ENCODE measurements at regions not wholly inside any gene's neighbourhood (a gene's known extent, or its start where the extent isn't known, plus 50 kb on each side); places are given as distances from the start of the nearest gene placed in this dataset.
A peak's percentile ranks its signal among the peaks of the same experiment; 100 is the strongest.
"Not testable (repeated sequence)": the region's sequence is repeated elsewhere in the genome, so short reads cannot be mapped to it uniquely, and the experiment has no call there.

DNA sequence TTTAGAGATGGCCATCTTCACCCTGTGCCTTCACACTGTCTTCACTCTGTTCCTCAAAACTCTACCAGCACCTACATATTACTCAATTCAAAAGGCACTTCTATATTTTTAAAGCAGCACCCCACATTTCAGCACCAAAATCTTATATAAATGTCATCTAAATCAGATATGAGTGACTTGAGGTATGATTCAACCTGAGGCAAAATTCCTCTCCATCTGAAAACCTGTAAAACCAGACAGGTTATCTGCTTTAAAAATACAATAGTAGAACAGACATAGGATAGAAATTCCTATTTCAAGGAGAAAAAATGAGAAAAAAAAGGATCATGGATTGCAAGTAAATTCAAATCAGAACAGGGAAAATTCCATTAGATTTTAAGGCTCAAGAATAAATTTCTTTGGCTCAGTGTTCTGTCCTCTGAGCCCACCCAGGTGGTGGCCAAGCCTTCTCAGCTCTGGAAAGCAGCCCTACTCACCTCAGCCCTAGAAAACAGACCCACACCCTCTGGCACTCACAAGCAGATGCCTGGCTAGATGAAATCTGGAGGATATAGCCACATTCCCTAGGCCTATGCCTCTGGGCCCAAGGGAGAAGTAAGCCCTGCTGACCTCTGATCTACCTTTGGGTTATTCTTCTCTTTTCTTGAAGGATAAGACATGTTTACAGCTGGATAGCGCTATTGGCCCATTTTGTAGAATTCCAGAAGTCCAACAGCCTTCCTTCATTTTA lies 211.1 kb upstream of the XIST start:
- DNase-seq: no peak

GRCh38 chrX:74061879-74062278 lies 209.4 kb upstream of the XIST start:
- no peak for DNase-seq

DNA sequence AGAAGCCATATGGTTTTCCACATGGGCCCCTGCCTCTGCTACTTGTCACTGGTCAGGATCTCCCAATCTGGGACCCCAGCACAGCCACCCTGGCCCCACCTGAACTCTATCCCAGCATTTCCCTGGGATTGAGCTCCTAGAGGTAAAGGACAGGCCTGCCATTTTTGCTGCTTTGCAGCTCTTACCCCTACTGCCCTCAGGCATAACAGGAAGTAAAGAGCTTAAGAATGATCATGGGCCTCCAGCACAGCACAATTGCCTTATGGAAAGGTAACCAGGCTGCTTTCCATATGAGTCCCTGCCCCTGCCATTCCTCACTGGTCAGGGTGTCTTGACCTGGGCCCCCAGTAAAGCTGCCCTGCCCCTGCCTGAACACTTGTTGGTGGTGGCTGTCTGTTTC lies 196.6 kb upstream of the XIST start:
- DNase-seq: no peak

GRCh38 chrX:74034066-74034465 lies 181.6 kb upstream of the XIST start:
- DNase-seq: not testable (repeated sequence)

GRCh38 chrX:74031527-74031926 lies 179.0 kb upstream of the XIST start:
- DNase-seq: not testable (repeated sequence)

DNA sequence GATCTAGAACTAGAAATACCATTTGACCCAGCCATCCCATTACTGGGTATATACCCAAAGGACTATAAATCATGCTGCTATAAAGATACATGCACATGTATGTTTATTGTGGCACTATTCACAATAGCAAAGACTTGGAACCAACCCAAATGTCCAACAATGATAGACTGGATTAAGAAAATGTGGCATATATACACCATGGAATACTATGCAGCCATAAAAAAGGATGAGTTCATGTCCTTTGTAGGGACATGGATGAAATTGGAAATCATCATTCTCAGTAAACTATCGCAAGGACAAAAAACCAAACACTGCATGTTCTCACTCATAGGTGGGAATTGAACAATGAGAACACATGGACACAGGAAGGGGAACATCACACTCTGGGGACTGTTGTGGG lies 178.3 kb upstream of the XIST start:
- DNase-seq: not testable (repeated sequence)

- not testable (repeated sequence) for DNase-seq
Measured at GRCh38 chrX:74025145-74025544, 172.6 kb upstream of the XIST start.

GRCh38 chrX:74023203-74023602 lies 170.7 kb upstream of the XIST start:
- DNase-seq: no peak

DNA sequence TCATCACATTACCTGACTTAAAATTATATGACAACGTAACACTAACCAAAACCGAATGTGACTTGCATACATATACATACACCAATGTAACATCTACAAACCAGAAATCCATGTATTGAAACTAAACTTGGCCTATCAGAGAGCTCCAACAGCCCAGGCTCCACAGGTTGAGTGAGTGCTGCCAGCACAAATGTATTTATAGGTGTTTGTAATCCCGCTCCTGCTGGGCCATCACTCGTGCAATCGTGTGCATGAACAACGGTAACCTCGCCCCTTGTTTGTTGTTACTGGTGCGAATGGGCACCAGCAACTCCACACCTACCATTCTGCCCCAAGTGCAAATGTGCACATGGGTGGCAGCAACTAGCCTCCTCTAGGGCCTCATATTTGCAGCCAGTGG lies 165.7 kb upstream of the XIST start:
- no peak for DNase-seq

DNA sequence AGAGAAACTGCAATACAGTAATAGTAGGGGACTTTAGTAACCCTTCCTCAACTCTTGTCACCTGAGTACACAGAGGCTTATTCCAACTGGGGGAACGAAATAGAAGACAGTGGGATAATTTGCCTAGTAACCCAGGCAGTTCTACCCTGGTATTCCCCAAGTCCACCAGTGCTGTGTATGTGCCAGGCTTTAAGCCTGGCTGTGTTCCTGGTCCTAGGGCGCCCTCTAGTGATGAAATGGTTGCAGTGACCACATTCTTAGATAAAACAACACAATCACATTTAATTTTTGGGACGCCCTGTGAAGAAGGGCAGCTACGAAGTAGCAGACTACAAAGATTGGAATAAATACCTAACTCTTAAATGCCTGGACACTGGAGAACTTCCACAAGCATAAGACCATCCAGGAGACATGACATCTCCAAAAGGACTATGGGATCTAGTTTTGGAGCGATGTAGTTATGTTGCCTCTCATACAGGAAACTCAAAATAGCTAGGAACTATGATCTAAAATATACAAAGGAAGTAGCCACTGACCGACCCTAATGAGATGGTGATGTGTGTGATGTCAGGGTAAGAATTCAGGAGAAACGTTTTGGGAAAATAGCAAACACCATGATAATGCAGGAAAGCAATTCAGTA lies 163.0 kb upstream of the XIST start:
- peak; percentile 65 for DNase-seq

DNA sequence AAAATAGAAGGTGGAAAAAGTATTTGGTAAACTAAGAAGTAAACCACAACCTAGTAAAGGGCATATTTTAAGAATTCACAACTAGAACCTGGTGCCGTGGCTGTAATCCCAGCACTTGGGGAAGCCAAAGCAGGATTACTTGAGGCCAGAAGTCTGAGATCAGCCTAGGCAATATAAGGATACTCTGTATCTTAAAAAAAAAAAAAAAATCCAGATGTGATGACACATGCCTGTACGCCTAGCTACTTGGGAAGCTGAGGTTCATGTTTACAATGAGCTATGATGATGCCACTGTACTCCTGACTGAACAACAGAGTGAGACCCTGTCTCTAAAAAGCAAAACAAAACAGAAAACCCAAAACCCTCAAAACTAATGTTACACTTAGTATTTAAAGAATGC lies 156.5 kb upstream of the XIST start:
- no peak for DNase-seq

DNA sequence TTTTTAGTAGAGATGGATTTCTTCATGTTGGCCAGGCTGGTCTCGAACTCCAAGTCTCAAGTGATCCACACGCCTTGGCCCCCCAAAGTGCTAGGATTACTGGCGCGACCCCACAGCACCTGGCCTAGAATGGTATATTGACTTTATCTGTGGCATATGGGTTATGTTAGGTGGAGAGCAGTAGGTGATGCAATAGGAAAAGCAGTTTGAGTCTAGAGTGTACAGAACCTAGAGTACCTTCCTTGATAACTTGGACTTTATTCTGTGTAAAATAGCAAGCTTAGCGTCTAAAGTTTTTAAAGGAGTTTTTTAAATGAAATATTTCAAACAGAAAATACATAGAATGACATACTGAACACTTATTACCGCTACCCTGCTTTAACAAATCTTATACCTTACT lies 139.5 kb upstream of the XIST start:
- DNase-seq: no peak

- no peak for DNase-seq
Measured at GRCh38 chrX:73987166-73987565, 134.7 kb upstream of the XIST start.

DNA sequence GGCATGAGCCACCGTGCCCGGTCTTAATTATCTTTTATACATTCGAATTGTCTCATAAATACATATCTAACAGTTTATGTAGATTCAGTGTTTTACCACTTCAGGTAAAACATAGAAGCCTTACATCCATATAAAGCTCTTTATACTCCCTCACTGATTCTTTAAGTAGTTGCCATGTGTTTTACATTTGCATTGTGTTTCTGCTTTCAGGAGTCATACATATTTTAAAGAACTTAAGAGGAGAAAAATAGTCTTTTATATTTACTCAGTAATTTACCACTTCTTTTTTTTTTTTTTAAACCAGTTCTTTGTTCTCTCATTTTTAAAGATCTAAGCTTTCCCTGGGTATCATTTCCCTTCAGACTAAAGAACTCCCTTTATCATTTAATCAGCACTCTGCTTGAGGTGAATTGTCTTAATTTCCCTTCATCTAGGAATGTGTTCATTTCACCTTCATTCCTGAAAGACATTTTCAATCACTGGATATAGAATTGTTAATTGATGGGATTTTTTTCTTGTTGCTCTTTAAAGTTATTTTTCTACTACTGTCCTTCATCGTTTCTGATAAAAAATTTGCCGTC lies 127.1 kb upstream of the XIST start:
- DNase-seq: no peak

DNA sequence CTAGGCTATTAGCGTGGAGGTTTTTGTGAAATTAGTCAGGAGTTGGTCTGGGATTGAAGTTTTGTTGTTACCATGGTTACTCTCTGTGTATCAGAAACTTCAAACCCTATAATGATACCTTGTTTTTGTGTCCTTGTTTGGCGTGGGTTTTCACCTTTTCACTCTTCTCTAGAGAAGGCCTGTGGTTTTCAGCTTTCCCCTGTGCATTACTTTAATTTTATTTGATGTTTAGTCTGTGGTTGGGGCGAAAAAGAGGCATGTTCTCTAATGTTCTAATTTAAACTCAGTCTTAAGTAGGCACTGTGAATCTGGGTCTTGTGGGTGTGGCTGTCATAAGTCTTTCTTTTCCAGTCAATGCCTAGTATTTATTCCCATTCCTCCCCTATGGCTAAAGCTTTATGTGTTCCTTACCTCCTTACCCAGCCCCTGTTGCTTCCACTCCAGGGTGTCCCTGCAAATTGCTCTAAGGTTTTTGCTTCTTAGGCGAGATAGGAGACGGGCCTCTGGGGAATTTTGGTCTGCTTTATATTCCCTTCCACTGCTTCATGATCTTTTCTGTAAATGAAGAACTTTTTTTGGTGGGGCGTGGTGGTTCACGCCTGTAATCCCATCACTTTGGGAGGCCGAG lies 125.1 kb upstream of the XIST start:
- no peak for DNase-seq

DNA sequence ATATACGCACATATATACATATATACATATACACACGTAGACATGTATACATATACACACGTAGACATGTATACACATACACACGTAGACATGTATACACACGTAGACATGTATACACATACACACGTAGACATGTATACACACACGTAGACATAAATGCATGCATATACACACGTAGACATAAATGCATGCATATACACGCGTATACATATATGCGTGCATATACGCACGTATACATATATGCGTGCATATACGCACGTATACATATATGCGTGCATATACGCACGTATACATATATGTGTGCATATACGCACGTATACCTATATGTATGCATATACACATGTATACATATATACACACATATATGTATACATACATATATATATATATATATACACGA lies 114.9 kb upstream of the XIST start:
- not testable (repeated sequence) for DNase-seq

DNA sequence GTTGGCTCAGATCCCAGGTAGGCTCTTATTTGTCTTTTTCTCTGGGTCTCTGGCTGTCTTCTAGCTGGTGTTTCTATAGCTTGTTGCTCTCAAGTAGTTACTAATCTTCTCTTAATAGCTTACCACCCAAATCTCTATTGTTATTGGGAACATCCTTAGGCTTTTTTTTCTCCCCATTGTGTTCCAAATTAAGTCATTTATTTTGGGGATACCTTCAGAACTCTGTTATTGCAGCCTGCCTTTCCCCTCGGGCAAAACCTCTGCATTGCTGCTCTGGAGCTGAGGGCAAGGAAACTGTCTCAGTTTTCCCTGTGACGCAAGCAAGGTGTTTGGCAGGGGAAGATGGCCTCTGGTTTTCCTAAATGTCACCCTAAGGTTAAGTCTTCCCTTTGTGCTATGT lies 113.3 kb upstream of the XIST start:
- DNase-seq: no peak

- no peak for DNase-seq
Measured at GRCh38 chrX:73964579-73964978, 112.1 kb upstream of the XIST start.

DNA sequence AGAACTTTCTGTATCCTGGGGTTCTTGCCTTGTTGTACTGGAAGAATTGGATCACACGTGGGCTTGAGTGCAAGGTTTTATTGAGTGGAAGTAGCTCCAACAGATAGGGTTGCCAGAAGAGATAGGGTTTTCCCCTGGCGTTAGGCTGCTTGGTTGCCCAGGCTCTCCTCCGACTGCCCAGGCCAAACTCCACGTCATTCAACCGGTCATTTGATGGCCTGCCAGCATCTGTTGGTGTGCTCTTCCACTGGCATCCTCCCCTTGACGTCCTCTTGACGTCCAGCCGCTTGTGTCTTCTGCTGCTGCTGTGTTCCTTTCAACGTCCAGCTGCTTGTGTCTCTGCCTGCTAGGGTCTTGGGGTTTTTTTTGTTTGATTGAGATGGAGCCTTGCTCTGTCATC lies 111.2 kb upstream of the XIST start:
- DNase-seq: no peak

- DNase-seq: no peak
Measured at GRCh38 chrX:73962948-73963347, 110.4 kb upstream of the XIST start.

DNA sequence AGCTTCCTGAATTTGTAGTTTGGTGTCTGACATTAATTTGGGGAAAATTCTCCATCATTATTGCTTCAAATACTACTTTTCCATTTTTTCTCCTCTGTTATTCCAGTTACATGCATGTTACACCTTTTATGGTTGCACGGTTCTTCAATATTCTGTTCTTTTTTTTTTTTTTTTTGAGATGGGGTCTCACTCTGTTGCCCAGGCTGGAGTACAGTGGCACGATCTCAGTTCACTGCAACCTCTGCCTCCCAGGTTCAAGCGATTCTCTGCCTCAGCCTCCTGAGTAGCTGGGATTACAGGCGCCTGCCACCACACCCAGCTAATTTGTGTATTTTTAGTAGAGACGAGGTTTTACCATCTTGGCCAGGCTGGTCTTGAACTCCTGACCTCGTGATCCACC lies 109.4 kb upstream of the XIST start:
- DNase-seq: not testable (repeated sequence)

- DNase-seq: no peak
Measured at GRCh38 chrX:73944563-73944908, 92.0 kb upstream of the XIST start.

DNA sequence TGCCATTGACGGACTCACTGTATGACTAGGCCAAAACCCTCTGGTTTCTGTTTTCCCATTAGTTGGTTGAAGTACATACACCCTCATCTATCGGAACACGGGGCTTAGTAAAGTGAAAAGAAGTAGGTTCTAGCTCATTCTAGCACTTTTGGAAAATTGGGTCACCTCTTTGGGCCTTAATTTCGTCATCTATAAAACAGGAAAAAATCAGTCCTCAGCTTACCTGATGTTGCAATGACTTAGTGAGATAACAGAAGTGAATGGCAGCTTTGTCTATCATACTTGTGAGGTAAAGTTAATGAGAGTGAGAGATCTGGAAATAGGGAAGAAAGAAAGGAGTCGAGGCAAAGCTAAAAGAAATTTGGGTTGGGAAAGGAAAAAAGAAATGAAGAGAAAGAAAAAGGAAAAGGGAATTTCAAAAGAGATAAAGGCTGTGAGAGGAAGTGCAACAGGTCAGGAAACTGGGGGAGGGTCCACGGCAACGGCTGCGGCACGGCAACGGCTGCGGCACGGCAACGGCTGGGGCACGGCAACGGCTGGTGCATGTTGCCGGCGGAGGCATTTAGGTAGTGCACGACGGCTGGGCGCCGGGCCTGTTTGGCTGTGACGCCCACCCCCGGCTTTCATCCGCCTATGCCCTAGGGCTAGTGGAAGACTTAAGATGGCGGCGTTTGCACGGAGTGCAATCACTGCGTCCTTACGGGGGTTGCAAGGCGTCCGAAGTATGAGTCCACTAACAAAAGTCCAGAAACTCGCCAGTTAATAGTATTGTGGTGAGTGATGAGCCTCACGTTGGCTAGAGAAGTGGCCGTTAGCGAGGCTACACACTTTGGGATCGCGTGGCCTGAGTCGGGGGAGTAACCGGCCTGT lies 91.4 kb upstream of the XIST start:
- peak; percentile 88 for DNase-seq
